CD4-positive, alpha-beta T cell treated with Interleukin-4 for 1 hour (primary cell): ENCODE measurements at regions not wholly inside any gene's neighbourhood (a gene's known extent, or its start where the extent isn't known, plus 50 kb on each side); places are given as distances from the start of the nearest gene placed in this dataset.

Experiments used
- DNase-seq, 2 donors: peaks; one replicate each; pipeline ENCODE4 v3.0.0-alpha.2; 2020 to 2022

DNA sequence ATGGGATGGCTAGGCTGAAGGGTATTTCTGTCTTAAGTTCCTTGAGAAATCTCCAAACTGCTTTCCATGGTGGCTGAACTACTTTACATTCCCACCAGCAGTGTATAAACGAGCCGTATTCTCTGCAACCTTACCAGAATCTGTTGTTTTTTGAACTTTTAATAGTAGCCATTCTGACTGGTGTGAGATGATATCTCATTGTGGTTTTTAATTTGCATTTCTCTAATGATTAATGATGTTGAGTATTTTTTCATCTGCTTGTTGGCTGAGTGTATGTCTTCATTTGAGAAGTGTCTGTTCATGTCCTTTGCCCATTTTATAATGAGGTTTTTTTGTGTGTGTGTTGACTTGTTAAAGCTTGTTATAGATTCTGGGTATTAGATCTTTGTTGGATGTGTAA is 226.8 kb upstream of the IGFBP3 start:
- DNase-seq = no peak

DNA sequence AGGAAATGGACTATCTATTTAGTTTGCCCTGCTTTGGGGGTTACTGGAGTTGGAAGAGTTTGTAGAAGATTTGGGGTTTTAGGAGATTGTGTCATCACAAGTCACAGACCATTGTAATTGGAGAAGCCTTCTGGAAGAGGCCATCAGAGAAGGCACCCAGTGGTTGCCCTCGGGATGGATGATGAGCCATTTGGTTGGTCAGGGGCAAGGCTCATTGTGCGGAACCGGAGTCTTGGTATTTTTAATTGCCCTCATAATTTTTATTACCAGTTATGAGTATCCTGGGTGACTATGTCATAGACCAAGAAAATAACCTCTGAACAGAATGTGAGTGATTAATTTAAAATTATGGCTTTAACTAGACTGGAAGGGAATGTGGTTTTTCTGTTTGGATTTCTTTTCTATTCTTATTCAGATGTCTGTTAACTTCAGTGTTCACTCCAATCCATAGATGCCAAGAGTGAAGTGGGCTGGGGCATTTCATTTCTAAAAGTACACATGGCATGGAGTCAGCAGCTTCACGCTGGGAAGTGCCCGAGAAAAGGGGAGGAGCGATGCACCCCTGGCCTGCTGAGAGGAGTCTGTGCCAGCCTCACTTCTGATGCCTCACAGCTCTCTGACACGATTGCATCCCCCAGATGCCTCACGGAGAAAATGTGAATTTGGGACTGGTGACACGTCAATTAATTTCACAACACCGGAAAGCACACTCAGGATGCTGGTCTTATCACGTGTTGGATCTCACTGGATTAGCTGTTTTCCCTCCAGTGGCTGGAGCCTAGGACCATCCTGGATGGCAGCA is 225.6 kb upstream of the IGFBP3 start:
- DNase-seq = no peak

DNA sequence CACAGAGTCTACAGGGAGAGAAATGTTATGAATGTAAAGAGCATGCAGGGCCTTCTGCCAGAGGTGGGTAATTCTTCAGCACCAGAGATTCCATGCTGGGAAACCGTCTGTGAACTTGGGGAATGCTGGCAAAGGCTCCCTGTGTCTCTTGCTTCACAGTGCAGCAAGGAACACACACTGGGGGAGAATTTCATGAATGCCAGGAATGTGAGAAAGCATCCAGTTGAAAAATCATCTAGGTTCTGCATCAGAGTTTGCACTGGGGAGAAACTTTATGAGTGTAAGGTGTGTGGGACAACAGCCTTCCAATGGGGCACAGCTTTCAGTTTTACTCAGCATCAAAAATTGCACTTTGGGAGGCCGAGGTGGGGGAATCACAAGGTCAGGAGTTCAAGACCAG is 224.3 kb upstream of the IGFBP3 start:
- DNase-seq = no peak

DNA sequence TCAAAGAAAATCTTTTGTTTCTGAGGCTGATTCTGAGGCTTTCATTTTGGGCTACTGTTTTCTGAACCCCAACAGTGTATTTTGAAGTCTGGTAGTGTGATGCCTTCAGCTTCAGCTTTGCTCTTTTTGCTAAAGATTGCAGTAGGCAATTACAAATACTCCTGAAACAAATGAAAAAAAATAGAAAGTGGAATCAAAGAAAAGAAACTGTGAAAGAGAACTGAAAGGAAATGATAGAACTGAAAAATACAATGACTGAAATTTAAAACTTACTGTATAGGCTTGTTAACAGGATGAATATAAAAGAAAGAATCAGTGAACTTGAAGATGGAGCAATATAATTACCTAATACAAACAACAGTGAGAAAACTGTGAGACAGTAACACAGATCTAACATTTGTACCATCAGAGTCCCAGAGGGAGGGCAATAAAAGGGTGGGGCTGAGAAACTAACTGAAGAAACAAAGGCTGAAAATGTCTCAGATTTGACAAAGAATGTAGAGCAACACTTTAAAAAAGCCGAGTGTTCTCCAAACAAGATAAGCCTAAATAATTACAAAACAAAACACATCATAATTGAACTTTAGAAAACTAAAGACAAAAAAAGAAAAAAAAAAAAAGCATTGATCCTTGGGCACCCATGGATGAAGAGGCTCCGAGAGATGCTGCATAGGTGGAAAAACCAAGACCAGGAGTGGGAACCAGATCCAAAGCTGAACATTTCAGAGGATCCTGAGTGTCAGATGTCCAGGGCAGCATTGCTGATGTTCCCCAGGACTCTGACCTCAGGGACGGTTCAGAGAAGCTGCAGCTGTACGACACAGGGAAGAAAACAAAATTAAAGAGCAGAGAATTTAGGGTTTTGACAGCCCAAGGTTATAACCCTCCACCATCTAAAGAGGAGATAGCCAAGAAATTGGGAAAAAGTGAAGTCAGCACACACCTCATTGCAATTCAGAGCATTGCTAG is 223.2 kb upstream of the IGFBP3 start:
- no peak for DNase-seq

DNA sequence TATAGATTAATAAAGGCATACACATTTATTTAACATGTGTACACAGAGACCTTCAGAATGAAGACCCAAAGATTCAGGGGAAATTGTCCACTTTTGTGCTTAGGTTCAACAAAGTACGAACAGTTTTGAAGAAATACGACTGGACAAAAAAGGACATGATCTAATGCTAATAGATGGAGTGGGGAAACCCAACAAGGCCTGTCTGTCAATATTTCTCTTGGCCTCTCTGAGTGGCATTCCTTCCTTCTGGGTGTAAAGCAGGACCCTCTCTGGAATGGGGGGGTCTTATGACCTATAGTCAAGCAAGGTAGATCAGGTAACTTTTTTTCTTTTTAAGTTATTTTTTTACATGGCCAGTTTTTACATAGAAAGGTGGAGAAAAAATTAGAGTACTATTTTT is 222.3 kb upstream of the IGFBP3 start:
- DNase-seq = no peak

DNA sequence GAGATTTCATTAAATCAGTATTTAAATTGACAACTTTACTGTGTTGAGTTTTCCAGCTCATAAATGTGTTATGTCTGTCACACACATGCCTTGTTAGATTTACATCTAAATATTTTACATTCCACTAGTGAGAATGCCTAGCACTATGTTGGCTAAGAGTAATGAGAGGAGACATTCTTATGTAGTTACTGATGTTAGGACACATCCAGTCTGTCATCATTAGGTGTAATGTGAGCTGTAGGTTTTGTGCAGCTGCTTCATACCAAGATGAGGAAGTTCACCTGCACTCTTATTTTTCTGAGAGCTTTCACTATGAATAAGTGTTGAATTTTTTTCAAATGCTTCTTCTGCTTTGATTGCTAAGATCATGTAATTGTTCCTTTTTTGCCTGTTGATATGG is 218.0 kb upstream of the IGFBP3 start:
- DNase-seq = no peak

DNA sequence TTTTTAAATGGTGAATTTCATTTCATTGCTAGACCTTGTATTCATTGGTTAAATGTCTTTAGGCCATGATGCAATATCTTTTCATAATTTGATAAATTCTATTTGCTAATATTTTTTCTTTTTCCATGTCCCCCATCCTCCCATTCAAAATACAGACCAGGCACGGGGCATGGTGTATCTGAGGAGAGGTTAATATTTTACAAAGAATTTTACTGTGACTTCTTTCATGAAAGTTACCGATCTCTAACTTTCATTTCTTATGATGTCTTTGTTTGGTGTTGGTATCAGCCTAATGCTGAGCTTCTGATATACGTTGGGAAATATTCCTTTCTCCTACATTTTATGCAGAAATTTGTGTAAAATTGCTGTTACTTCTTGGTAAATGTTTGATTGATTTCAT is 216.7 kb upstream of the IGFBP3 start:
- DNase-seq = no peak

DNA sequence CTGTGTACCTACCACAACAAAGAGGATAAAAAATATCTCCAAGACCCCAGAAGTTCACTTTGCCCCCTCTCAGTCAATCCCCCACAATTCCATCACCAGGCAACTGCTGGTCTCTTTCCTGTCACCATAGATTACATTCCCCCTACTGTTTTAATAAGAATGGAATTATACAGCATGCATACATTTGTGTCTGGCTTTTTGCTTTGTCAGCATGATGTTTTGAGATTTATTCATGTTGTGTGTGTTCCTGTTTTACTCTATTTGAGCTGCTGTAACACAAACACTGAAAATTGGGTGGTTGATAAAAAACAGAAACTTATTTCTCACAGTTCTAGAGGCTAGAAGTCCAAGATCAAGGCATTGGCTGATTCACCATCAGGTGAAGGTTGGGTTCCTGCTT is 214.5 kb upstream of the IGFBP3 start:
- DNase-seq = no peak

DNA sequence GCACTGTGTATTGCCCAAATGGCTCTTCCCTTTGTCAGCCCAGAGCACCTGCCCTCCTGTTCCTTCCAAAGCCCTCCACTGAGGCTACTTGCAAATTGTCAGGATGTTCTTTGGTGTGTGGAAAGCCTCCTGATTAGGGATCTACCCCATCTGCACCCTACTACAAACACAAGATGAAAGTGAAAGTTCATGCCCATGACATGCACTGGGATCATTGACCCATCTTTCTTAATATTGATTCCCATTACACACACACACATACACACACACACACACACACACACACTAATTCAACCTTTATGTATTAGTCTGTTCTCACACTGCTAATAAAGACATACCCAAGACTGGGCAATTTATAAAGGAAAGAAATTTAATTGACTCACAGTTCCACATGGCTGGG is 213.7 kb upstream of the IGFBP3 start:
- no peak for DNase-seq

DNA sequence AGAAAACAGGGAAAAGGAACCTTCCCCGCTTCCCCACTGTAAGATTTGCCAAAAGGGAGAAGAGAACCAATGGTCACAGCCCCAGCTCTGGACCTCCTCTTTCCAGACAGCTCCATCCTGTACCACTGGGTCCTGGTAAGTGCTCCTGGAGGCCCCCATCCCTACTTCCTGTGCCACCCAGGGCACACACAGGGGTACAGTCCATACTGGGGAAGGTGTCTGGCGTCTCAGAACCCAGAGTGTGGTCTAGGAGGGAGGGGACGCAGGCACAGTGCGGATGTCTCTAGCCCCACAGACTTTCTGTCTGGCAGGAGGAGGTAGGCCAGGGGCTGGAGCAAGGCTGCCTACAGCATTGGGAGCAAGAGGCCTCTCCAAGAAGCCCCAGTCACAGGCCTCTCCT is 213.3 kb upstream of the IGFBP3 start:
- DNase-seq = no peak

DNA sequence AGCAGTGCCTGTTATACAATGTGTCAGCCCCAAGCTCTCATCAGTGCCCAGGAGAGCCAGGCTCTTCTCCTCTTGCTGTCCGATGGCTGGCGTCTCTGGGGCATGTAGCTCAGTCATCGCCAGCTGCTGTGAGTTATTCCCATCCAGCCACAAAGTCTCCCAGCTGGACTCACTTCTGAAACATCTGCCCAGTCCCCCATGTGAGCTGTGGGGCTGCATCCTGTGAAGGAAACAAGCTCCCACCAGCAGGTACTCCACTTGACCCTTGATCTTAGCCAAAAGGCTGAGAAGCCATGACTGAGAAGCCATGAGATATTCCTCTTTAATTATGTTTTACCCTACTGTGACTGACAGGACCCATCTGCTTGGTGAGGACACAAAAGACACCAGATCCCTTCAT is 212.7 kb upstream of the IGFBP3 start:
- no peak for DNase-seq

DNA sequence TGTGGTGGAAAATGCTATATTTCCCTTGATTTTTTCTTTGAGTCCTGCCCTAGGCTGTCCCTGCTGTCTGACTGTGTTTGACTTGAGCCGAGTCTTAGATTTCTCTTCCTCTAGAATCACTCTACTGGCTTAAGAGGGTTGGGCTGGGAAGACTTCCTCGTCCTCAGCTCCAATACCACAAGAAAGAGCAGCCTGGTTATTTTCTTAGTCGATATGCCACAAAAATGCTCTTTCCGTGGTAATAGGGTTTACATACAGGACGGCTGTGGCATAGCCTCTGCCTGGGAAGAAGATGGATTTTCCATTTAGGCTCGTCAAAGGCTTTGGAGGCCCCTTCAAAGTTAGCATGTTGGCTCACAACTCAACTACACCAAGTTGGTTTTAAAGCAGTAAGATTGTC is 212.0 kb upstream of the IGFBP3 start:
- no peak for DNase-seq

DNA sequence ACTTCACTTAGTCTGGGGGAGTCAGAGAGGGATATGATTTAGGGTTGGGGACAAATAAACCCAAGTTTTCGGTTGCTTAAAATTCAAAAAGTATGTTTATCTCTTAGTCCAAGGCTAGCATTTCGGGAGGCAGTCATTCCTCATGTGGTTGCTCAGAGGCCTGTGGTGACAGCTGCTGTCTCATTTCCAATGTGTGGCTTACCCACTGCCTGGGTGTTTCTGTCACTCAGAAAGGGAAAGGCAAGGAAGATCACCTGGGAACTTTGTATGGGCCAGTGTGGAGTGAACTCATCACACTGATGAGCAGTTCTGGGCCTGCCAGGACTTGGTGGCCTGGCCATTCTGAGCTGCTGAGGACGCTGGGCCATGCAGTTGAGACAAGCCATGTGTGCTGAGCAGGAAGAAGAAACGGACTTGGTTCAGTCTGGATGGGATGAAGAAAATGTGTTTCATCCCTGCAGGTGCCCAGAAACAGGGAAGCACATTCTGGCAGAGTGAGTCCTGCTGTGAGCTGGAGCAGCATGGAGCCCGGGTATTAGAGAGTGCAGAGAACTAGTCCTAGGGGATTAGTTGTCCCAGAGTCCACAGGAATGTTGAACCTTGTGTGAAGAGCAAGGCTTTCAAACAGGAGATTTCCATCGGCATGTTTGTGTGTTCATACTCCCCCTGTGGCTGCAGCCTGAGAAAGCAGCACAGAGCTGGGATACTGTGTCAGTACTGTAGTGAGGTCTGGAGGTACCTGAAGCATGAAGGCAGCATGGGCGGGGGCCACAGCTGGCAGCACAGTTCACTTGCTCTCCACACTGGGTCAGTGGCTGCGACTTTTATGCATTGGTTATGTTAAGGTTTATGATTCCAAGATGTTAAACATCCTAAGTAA is 211.1 kb upstream of the IGFBP3 start:
- no peak for DNase-seq

DNA sequence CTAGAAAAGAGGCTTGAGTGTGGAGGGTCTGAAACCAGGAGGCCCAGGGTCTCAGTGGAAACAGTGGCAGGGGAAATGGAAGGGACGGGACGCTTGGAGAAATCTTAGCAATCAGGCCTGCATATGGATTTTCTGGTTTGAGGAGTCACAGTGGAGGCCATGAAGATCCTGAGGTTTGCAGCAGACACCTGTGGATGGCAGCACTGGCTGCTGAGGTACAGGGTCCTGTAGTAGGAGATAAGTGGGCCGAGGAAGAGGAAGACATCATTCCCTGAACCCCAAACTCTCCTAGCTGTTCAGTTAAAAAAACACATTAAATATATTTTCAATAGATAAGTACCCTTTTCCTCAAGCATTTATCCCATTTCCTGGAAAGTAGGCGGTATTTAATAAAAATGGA is 208.8 kb upstream of the IGFBP3 start:
- no peak for DNase-seq

DNA sequence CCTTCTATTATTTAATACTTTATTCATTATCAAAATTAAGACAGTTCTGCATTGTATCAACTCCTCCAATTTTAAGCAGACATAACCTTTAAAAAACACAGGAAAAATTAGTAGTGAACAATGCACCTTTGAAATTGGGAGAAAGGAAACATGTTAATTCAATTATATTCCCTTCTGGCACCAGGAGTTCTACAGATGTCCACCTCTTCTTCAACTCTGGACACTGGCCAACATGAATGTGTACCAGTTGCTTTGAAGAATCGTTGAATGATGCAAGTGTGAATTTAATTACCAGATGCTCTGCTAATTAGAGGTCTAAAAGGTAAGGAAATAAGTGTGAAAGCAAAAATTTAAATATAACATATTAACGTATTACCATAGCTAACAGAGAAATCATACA is 206.7 kb upstream of the IGFBP3 start:
- DNase-seq = no peak

DNA sequence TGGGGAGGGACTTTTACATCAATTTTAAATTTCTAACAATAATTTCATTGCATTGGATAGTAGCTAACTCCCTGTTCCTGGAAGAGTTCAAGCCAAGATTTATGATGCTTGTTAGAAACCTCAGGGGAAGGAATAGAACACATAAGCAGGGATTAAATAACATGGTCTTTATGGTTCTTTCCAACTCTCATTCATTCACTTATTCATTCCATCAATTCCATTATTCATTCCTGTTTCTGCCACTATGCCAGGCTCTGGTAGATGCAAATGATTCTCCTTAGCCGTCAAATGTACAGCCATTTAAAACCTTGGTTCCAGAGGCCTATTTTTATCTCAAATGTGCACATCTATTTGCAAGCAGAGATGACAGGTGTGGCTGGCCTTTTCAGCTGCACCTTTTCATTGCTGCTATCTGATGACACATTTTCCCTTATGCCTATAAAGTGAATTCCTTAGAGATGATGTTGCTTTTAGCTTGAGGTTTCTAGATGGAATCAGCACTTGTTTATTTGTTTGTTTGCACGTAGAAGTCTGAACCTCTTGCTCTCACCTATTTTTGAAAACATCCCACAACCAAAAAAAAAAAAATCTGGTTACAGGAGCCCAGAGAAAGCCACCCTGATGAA is 205.7 kb upstream of the IGFBP3 start:
- no peak for DNase-seq

DNA sequence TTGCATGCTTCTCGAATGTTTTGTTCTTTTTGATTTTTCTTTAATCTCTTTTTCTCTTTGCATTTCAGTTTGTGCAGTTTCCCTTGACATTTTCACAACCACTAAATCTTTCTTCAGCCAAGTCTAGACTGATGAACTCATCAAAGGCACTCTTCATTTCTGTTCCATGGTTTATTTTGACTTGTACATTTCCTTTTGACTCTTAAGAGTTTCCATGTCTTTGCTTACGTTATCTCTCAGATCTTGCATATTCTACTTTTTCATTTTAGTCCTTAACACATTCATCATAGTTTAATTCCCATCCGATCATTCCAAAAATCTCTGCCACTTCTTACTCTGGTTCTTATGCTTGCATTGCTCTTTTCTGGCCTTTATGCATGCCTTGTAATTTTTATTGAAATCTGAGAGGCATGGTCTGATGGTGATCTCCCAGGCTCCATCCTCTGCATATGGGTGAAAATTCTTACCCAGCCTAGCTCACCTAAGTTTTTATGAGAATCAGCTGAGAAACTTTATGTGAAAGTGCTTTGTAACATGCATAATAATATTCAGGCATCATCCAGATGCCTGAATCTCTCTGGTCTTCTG is 202.8 kb upstream of the IGFBP3 start:
- DNase-seq = no peak

DNA sequence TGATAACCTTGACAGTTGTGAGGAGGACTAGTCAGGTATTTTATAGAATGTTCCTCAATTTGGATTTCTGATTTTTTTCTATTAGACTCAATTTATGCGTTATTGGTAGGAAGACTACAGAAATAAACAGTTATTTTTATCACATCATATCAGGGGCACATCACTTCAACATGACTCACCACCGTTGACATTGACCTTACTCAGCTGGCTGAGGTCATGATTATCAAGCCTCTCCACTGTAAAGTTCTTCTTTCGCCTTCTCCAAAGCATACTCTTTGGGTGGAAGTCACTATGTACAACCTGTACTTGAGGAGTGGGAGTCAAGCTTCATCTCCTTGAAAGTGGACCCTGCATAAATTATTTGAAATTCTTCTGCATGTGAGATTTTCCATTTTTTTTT is 194.3 kb upstream of the IGFBP3 start:
- no peak for DNase-seq

DNA sequence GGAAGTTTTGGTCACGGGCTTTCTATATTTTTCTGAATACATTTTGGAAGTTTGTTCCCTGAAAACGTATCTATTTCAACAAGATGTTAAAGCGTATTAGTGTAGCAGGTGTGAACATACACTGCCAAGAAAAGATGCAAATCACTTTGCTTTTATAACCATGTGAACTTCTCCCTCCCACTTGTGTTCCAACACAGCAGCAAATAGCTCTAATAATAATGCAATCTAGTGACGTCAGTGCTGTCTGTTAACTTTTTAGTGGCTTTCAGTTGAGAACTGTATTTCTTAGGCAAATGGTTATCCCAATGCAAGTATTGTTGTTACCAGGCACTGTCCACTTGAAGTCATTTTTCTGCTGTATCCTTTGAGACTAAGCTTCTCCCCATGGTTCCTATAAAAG is 188.4 kb upstream of the IGFBP3 start:
- no peak for DNase-seq

DNA sequence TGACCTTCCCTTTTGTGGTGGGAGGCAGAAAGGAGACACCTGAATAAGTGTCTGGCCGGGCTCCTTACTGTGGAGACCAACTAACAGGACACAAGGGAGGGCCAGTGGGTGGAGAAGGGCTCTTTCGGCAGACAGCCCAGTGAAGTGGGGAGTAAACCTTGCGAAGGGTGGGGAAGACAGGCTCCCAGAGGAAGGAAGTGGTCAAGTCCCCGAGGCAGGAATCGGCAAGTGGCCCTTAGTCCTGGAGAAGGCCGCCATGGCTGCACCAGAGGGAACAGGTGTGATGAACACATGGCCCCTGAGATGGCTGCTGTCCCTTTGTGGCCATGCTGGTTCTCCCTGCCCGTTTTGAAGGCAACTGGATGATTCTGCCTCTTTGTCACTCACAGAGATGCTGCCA is 187.2 kb upstream of the IGFBP3 start:
- no peak for DNase-seq

DNA sequence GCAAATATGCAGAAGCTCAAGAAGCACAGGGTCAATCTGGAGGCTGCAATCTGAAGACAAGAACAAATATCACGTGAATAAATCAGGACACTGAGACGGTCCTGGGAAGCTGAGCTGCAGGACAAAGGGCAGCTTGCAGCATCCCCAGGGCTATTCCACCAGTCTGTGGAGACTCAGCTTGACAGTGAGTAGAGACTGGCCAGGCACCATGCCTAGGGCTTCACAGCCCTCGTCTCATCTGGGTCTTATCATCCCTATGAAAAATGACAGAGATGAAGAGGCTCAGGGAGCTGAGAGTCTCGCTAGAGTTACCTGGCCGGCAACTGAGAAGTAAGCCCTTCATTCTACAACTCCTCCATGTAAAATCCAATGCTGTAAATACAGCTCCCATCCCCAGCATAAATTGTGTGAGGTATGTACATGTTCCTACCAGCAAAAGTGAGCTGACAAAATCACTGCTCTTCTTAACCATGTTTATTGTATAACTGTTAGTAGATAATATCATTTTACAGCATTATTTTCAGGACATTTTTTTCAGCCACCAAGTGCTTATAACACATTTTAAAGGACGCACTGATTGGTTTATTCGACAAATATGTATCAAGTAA is 186.6 kb upstream of the IGFBP3 start:
- no peak for DNase-seq

DNA sequence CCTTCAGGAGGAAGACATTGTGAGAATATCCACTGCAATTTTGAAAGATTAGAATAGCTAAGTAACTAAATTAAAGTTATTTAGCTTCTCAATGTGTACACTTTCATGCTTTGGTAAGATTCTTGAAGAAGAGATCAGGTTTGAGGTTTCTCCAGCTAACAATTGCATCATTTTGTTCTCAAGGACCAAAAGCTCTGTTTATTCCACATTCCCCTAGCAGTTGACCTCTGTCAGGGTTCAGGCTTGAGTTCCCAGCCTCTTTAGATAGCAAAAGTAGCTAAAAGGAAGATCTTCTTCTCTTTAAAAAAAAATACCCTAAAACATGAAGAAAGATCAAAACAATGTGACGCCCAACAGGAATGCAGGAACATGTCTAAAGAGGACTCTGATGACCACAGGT is 179.4 kb upstream of the IGFBP3 start:
- no peak for DNase-seq
